GM18951 (cell line): ENCODE measurements at regions not wholly inside any gene's neighbourhood (a gene's known extent, or its start where the extent isn't known, plus 50 kb on each side); places are given as distances from the start of the nearest gene placed in this dataset.

Source experiments
- POLR2A ChIP-seq: IDR thresholded peaks from 4 replicates; pipeline ENCODE4 v1.6.1; 2011; ENCODE audit warnings: mild to moderate bottlenecking; ENCODE audit not compliant: insufficient read length, insufficient read depth; ENCODE audit errors: extremely low read depth
- in situ Hi-C: fragments of 300-500 bp; cut with MboI; formaldehyde crosslinking; loops from one replicate; pipeline ENCODE4 v1.12.0; 2022; ENCODE audit warnings: low sequenced_read_pairs, mixed read lengths, inconsistent platforms; ENCODE audit not compliant: unreplicated experiment

DNA sequence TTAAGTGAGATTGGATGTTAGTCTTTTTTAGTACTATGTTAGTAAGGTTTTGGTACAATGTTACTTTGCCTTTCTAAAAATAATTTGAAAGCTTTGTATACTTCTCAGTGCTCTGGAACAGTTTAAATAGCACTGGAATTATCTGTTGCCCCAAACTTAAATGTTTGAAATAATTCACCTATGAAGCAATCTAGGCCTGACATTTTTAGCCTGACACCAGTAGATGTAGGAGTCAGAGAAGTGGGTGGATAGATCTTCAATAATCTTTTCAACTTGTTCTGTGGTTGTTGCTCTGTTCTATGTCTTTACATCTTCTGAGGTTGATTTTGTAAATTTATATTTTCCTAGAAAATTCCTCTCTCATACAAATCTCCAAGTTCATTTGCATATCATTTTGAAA lies 103.1 kb upstream of the ADGRF1 start:
- in situ Hi-C loops = no loop called here
- no peak for TF ChIP-seq POLR2A

GRCh38 chr6:47144306-47144705 lies 102.2 kb upstream of the ADGRF1 start:
- no peak for TF ChIP-seq POLR2A
- in situ Hi-C loops = no loop called here

DNA sequence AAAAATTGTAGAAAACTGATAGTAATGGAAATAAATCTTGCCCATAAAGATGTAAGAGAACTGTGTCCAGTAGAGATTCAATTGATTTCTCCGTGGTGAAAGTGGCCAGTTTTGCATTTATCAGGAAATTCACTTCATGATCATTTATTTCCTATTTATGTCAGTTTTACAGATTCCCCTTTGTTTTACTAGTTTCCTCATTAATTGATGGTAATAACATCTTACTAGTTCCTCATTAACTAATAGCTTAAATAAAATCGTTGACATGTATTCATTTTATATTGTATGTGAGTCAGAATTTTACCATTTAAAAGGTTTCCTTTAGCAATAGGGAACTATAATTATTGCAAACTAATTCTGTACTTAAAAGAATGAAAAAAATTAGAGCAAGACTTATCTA lies 99.8 kb upstream of the ADGRF1 start:
- no peak for TF ChIP-seq POLR2A
- in situ Hi-C loops = no loop called here

DNA sequence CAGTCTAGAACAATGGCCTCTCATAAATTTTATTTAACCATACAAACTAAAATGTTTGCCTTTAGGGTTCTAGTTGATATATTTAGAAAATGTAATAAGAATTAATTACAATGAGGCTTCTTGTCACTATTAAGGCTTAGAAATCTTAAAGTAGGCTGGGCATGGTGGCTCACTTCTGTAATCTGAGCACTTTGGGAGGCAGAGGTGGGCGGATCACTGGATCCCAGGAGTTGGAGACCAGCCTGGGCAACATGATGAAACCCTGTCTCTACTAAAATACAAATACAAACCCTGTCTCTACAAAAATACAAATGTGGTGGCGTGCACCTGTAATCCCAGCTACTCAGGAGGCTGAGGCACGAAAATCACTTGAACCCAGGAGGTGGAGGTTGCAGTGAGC lies 99.0 kb upstream of the ADGRF1 start:
- TF ChIP-seq POLR2A = no peak
- in situ Hi-C loops = no loop called here

GRCh38 chr6:47138046-47138445 lies 95.9 kb upstream of the ADGRF1 start:
- in situ Hi-C loops = no loop called here
- no peak for TF ChIP-seq POLR2A

DNA sequence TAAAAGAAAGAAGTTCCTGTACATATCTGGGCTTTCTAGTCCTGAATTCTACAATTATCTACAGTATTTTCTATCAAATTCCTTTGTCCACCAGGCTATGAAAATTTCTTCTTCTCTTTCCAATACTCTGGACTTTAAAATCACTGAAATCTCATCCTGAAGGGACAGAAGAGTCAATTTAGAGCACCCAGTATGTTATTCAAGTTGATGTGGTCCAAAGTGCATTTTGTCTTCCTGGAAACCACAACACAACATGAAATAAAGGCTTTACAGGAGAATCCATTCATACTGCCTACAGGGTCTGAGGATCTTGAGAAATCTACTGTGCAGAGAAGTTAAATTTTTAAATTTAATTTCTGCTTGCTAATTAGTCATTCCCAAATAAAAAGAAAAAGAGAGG lies 94.9 kb upstream of the ADGRF1 start:
- no peak for TF ChIP-seq POLR2A
- in situ Hi-C loops = no loop called here

- in situ Hi-C loops = no loop called here
- no peak for TF ChIP-seq POLR2A
Measured at GRCh38 chr6:47135772-47136171, 93.6 kb upstream of the ADGRF1 start.

GRCh38 chr6:47134476-47135189 lies 92.5 kb upstream of the ADGRF1 start:
- in situ Hi-C loops = no loop called here
- no peak for TF ChIP-seq POLR2A

DNA sequence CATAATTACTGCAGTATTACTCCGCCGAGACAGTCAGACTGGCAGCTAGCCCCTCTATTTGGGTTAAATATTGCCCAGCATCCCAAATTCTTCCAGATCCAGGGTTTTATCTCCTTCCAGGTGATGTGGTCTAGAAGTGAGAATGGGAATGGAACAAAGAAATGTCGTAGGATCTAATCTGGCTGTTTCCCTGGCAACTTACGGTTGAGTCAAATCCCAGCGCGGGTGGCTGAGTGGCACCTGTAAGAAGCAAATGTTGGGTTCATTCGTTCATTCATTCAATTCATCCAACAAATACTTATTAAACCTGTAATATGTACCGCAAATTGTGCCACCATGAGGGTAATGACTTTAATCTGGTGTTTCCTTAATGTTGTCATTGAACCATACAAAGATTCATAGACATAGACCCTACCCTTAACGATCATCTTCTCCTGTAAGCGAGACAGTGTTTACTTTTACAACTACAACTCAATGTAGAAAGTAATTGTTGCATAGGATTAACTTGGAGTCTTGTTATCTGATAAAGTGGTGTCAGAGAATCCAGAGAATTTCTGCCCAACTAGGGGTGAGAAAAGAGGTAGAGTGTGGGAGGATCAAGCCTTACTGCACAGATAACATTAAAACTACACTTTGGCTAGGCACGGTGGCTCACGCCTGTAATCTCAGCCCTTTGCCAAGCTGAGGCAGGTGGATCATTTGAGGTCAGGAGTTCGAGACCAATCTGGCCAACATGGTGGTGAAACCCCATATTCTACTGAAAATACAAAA lies 91.3 kb upstream of the ADGRF1 start:
- TF ChIP-seq POLR2A = no peak
- in situ Hi-C loops = no loop called here

- TF ChIP-seq POLR2A = no peak
- in situ Hi-C loops = no loop called here
Measured at GRCh38 chr6:47132724-47133123, 90.6 kb upstream of the ADGRF1 start.

GRCh38 chr6:47131773-47132172 lies 89.6 kb upstream of the ADGRF1 start:
- in situ Hi-C loops = no loop called here
- no peak for TF ChIP-seq POLR2A

GRCh38 chr6:47130086-47130485 lies 88.0 kb upstream of the ADGRF1 start:
- TF ChIP-seq POLR2A = no peak
- in situ Hi-C loops = no loop called here

DNA sequence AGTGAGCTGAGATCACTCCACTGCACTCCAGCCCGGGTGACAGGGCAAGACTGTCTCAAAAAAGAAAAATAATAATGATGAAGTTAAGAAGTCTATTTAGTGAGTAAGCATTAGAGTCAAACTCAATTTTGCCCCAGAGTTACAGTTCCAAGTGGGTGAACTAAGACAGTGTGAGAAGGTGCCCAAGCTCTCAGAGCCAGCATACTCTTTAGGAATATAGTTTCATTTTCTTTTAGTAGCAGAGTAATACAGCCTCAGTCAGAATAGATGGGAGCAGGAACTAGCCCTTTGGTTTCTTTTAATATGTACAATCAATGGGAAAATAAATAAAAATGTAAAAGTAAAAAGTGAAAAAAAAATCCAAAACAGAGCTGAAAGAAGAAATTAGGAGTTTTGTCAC lies 87.0 kb upstream of the ADGRF1 start:
- TF ChIP-seq POLR2A = no peak
- in situ Hi-C loops = no loop called here

DNA sequence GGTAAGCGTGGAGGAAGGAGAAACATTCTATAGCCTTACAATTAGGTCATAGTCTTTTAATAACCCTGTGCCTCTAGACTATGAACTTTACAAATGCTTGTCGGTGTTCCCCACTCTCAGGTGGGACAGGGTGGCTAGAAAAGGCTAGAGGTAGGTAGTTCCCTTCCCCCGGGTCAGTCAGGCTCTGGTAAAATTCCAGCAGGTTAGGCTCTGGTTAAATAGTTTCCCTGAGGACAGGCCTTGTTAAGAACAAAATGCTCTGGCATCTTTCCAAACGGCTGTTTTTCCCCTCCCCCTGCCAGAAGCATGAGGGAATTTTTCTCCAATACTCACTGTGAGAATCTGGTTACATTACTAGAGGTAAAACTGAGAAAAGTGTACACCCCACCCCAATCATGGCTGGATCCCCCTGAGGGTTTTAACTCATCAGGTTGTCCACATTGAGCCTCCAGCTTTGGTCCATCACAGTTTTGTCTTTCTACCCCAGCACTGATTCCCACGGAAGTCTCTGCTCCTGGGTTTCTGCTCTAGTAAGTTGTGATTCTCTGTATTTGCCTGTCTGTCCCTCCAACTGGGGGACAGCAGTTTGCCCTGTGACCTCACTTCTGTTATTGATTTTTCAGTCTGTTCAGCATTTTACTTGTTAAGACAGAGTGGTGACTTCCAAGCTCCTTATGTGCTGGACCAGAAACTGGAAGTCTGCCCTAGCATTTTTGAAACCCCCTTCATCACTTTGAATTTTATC lies 84.7 kb upstream of the ADGRF1 start:
- in situ Hi-C loops = no loop called here
- no peak for TF ChIP-seq POLR2A

DNA sequence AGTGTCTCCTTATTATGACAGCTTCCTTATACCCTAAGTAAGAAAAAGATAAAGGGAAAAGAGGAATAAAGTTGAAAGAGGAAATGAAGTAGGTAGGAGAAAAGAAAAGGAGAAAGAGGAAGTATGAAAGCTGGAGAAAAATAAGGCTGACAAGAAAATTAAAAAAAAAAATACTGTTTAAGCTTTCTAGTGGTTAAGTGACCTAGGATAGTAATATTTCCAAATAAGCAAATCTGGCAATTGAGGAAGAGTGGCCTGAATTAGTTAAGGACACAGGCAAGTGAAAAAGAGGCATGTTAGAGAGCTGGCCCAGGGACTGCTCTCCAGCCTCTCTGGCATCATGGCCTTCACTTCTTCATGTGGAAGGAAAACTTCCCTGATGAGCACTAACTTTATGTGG lies 76.5 kb upstream of the ADGRF1 start:
- in situ Hi-C loops = no loop called here
- no peak for TF ChIP-seq POLR2A
